GM19023 (cell line): ENCODE measurements at regions not wholly inside any gene's neighbourhood (a gene's known extent, or its start where the extent isn't known, plus 50 kb on each side); places are given as distances from the start of the nearest gene placed in this dataset.
A peak's percentile ranks its signal among the peaks of the same experiment; 100 is the strongest.

Source experiments
- ATAC-seq: cut with Tn5 transposase; IDR thresholded peaks from one replicate; pipeline ENCODE4 v1.9.1; 2021; ENCODE audit warnings: mild to moderate bottlenecking, moderate library complexity; ENCODE audit not compliant: unreplicated experiment

DNA sequence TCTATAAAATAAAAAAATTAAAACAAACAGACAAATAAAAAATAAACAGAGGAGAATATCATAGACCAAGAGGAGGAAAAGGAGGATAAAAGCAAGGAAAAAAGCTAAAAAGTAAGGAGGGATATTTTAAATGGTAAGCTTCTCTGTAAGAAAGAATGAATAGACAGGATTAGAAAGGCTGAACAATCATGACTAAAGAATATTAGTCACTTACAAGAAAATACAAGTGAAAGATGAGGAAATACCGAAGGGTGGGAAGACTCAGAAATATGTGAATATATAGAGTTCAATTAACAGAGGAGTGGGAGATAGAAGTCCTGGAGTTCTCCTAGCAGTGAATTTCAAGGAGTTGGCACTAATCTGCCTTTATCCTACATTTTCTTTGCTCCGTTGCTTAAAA, 162.6 kb downstream of the RTL3 start:
- ATAC-seq: no peak

- ATAC-seq: peak; percentile 64
These were observed 165.8 kb upstream of the CYSLTR1 start for GRCh38 chrX:78493180-78493579.

DNA sequence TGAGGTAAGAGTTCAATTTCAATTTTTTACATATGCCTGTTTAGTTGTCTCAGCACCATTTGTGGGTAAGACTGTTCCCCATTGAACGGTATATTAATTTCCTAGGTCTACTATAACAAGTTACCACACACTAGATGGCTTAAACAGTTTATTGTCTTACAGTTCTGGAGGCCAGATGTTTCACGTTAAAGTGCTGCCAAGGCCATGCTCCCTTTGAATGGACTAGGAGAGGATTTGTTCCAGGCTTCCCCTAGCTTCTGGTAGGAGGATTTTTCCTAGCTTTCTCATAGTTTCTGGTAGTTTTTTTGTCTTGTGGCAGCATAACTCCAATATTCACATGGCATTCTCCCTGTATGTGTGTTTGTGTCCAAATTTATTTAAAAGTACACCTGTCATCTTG, 149.3 kb upstream of the CYSLTR1 start:
- no peak for ATAC-seq

DNA sequence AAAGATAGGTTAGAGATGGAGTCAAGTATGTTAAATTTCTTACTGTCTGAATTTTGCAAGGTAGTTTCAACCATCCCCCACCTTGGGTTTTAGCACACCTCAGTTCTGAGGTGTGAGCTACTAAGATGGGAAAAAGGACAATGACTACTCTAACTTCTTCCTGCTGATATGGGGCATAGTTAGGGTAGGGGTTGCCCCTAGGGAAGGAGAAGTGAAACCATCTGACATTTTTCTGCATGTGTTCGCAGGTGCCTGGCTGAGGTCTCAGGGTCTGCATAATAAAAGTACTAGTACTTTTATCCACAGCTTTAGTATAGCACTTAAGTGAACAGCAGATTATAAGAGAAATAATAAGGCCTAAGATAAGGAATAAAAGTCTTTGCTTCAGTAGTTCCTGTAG, 129.5 kb upstream of the CYSLTR1 start:
- no peak for ATAC-seq

DNA sequence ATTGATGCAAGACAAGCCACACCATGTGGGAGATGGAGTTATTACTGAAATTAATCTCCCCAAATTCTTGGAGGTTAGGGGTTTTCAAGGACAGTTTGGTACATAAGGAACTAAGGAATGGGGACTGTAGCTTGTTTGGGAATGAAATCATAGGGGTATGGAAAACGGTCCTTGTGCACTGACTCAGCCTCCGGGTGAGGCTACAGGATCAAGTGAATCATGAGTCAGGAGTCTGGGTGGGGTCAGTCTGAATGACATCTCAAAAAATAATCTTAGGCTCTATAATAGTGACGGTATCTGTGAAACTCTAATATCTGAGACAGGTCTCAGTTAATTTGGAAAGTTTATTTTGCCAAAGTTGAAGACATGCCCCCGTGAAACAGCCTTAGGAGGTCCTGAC, 128.5 kb upstream of the CYSLTR1 start:
- no peak for ATAC-seq

GRCh38 chrX:78452356-78452755, 124.9 kb upstream of the CYSLTR1 start:
- ATAC-seq: no peak

DNA sequence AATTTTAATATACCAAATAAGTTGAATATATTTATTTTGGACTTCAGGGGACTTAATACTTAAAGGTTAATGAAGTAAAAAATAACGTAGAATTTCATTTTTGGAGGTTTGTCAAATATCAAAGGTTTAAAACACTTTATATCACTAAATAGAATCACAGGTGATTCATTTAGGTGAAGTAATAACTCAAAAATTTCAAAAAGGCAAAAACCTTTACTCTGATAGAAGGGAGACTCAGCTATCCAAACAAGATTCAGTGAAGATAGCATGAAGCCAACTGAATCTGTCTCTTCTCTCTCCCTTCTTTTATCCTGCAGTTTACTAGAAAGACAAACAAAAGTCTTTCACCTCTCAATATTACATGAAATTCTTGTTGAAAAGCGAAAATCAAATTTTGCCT, 110.2 kb upstream of the CYSLTR1 start:
- ATAC-seq: no peak

- no peak for ATAC-seq
These were observed 101.8 kb upstream of the CYSLTR1 start for GRCh38 chrX:78429172-78429571.

- no peak for ATAC-seq
These were observed 61.3 kb upstream of the CYSLTR1 start for GRCh38 chrX:78388663-78389062.

- no peak for ATAC-seq
These were observed 60.0 kb upstream of the CYSLTR1 start for GRCh38 chrX:78387364-78387763.

GRCh38 chrX:78384486-78384885, 57.1 kb upstream of the CYSLTR1 start:
- ATAC-seq: no peak

- ATAC-seq: no peak
These were observed 56.2 kb upstream of the CYSLTR1 start for GRCh38 chrX:78383594-78383993.

DNA sequence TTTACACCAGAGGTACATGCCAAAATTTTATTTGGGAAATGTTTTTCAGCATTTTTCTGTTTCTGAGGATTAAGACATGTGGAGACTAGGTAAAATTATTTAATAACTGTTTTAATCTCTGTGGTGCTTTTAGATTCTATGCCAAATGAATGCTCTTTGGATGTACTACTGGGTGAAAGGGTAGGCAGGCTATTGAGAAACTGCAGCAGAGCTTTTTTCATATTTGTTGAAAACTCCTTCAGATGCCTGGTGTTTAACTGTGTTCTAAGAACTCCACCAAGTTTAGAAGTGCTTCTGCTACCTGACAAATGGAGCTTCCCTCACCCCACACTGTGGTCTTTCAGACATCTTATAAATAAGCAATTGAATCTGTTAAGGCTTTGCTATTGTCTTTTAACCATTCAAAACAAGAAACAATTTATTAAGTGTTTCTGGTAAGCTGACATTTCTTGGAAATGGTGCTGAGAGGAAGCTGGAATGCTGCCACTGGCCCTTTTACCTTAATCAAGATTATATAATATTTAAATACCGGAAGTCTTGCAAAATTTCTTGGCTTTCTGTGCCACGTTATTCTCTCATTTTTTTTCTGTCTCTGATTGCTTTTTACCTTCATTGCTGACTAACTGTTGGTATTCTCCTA, 51.2 kb upstream of the CYSLTR1 start:
- no peak for ATAC-seq
